HepG2 (cell line): ENCODE measurements at regions not wholly inside any gene's neighbourhood (a gene's known extent, or its start where the extent isn't known, plus 50 kb on each side); places are given as distances from the start of the nearest gene placed in this dataset.

Experiments
- ATAC-seq: fragments of 200-7000 bp; cut with Tn5 transposase; 3 replicates; pipeline ENCODE4 v1.9.1; 2020; ENCODE audit warnings: mild to moderate bottlenecking, moderate library complexity
- BruUV-seq: library from RNA; stranded (reverse); fragments of 400-500 nt; replicated peaks from 2 replicates; lab custom pipeline; 2021; lab: Mats Ljungman, UMichigan
- CTCF ChIA-PET: fragments of 300-600 bp; formaldehyde crosslinking; extraction: SDS; loops from one replicate; lab custom pipeline; 2021; ENCODE audit warnings: low total read pairs, inconsistent platforms, low intra/inter-chr PET ratio; lab: Yijun Ruan, JAX
- POLR2A ChIA-PET: fragments of 350-600 bp; sonication (Branson Sonifier 250); formaldehyde crosslinking; loops from one replicate; lab custom pipeline; 2020; ENCODE audit warnings: antibody characterized with exemption, inconsistent platforms; lab: Yijun Ruan, JAX
- DNase-seq: peaks from one replicate; pipeline ENCODE4 v3.0.0-alpha.2; 2015; ENCODE audit warnings: low spot score
- FAIRE-seq: peaks from 3 replicates; lab custom pipeline; 2011; peaks lifted over from hg19 to GRCh38; lab: Jason Lieb, UNC
- H2AFZ ChIP-seq: one replicate; pipeline ENCODE4 v1.6.1; 2011; ENCODE audit warnings: low read length, inconsistent platforms
- H3K27ac ChIP-seq: fragments of 300-600 bp; 3 replicates; pipeline ENCODE4 v1.8.0; 2011; ENCODE audit warnings: mixed run types, mild to moderate bottlenecking, mixed read lengths, low read length, inconsistent platforms; ENCODE audit not compliant: insufficient read depth; ENCODE audit errors: extremely low read length
- H3K27me3 ChIP-seq, 2 experiments: fragments of 200-600 bp in 1 of 2; 2 replicates in 1 of 2; 3 replicates in 1 of 2; pipeline versions ENCODE4 v1.6.0 to v1.8.0; 2011; ENCODE audit warnings: low read length in 2 of 2, mild to moderate bottlenecking in 2 of 2, moderate library complexity in 2 of 2, inconsistent platforms in 1 of 2; ENCODE audit not compliant: insufficient read depth in 2 of 2, control insufficient read depth in 1 of 2
- H3K36me3 ChIP-seq, 2 experiments: fragments of 200-600 bp in 1 of 2; replicated peaks in 1 of 2; 2 replicates in 1 of 2; 3 replicates in 1 of 2; pipeline versions ENCODE4 v1.5.1 to v1.8.0; 2011; ENCODE audit warnings: low read length in 2 of 2, inconsistent platforms in 1 of 2; ENCODE audit not compliant: insufficient read depth in 2 of 2, control insufficient read depth in 1 of 2
- H3K4me1 ChIP-seq: 2 replicates; pipeline ENCODE4 v1.5.1; 2012; ENCODE audit warnings: low read length, inconsistent platforms; ENCODE audit not compliant: insufficient read depth
- H3K4me2 ChIP-seq: 2 replicates; pipeline ENCODE4 v1.6.0; 2011; ENCODE audit warnings: low read depth, low read length, inconsistent platforms
- H3K4me3 ChIP-seq, 3 experiments: fragments of 200-600 bp in 1 of 3; sonication (generic), shearing (Covaris generic) in 1 of 3; replicated peaks in 1 of 3; 2 replicates each; pipeline ENCODE4 v1.5.1; 2011 to 2016; ENCODE audit warnings: low read length in 3 of 3, inconsistent platforms in 2 of 3, low read depth in 2 of 3, mild to moderate bottlenecking in 2 of 3, control low read depth in 1 of 3, mixed read lengths in 1 of 3; ENCODE audit not compliant: insufficient read depth in 1 of 3
- H3K79me2 ChIP-seq: one replicate; pipeline ENCODE4 v1.6.1; 2011; ENCODE audit warnings: low read length, inconsistent platforms; ENCODE audit not compliant: insufficient read depth
- H3K9ac ChIP-seq: 2 replicates; pipeline ENCODE4 v1.6.0; 2011; ENCODE audit warnings: mild to moderate bottlenecking, low read depth, low read length, inconsistent platforms; ENCODE audit not compliant: insufficient read depth
- H3K9me3 ChIP-seq: 2 replicates; pipeline ENCODE4 v1.5.1; 2012; ENCODE audit warnings: mild to moderate bottlenecking, low read length
- H4K20me1 ChIP-seq: 2 replicates; pipeline ENCODE4 v1.6.0; 2011; ENCODE audit warnings: inconsistent platforms, mild to moderate bottlenecking, low read length, moderate library complexity; ENCODE audit not compliant: insufficient read depth
- ASH2L ChIP-seq: fragments of 300-600, 200-600 bp; sonication (generic); IDR thresholded peaks from 2 replicates; pipeline ENCODE4 v1.7.0; 2017; ENCODE audit warnings: low read depth, mild to moderate bottlenecking, moderate library complexity, mixed read lengths, low read length; ENCODE audit not compliant: insufficient read length
- E2F1 ChIP-seq: sonication (generic); formaldehyde crosslinking; IDR thresholded peaks from 2 replicates; pipeline ENCODE4 v1.5.0; 2020; ENCODE audit warnings: missing genetic modification reagents
- FOXP1 ChIP-seq, 2 experiments: fragments of 450-650 bp in 1 of 2; IDR thresholded peaks; 2 replicates each; pipeline ENCODE4 v1.6.1; 2017 to 2018; ENCODE audit warnings: antibody characterized with exemption in 1 of 2
- HDAC2 ChIP-seq: sonication (generic); formaldehyde crosslinking; IDR thresholded peaks from 2 replicates; pipeline ENCODE4 v1.4.0; 2020; ENCODE audit warnings: missing genetic modification reagents
- LCORL ChIP-seq, 2 experiments: fragments of 450-650 bp in 1 of 2; sonication (generic) in 1 of 2; formaldehyde crosslinking in 1 of 2; IDR thresholded peaks; 2 replicates each; pipeline versions ENCODE4 v1.5.0 to v1.6.1; 2017 to 2020; ENCODE audit warnings: antibody characterized with exemption in 1 of 2, missing genetic modification reagents in 1 of 2
- RBM39 ChIP-seq: fragments of 200-400 bp; formaldehyde crosslinking; IDR thresholded peaks from one replicate; pipeline ENCODE4 v1.6.1; 2018; ENCODE audit warnings: antibody characterized with exemption, mild to moderate bottlenecking, low read depth, low read length; ENCODE audit not compliant: poor library complexity, severe bottlenecking
- RXRB ChIP-seq: IDR thresholded peaks from 2 replicates; pipeline ENCODE4 v1.6.1; 2016; ENCODE audit warnings: borderline replicate concordance, missing genetic modification reagents, missing compliant biosample characterization
- SALL2 ChIP-seq: sonication (generic); formaldehyde crosslinking; IDR thresholded peaks from 2 replicates; pipeline ENCODE4 v1.8.1; 2023; ENCODE audit warnings: mild to moderate bottlenecking, missing genetic modification reagents, inconsistent platforms
- SIN3B ChIP-seq: fragments of 150-350 bp; IDR thresholded peaks from 2 replicates; pipeline ENCODE4 v1.6.1; 2014; ENCODE audit warnings: low read length
- SOX5 ChIP-seq: IDR thresholded peaks from 2 replicates; pipeline ENCODE4 v1.6.1; 2016; ENCODE audit warnings: borderline replicate concordance
- ZMYM4 ChIP-seq: sonication (generic); formaldehyde crosslinking; IDR thresholded peaks from 2 replicates; pipeline ENCODE4 v1.8.1; 2023; ENCODE audit warnings: mild to moderate bottlenecking, missing genetic modification reagents
- ZNF607 ChIP-seq: sonication (generic); formaldehyde crosslinking; IDR thresholded peaks from 2 replicates; pipeline ENCODE4 v1.5.1; 2020; ENCODE audit warnings: missing genetic modification reagents, mild to moderate bottlenecking, borderline replicate concordance
- ZNF784 ChIP-seq: sonication (generic); formaldehyde crosslinking; IDR thresholded peaks from 2 replicates; pipeline ENCODE4 v1.5.1; 2020; ENCODE audit warnings: missing genetic modification reagents, mild to moderate bottlenecking, borderline replicate concordance
- in situ Hi-C: cut with HindIII; loops from 2 replicates; pipeline ENCODE4 v1.10.0; 2017; ENCODE audit warnings: low pct_unique_long_range_greater_than_20kb; ENCODE audit not compliant: extremely low pct_ligation_motif_present
- intact Hi-C: fragments of 100-400 bp; cut with micrococcal nuclease; formaldehyde crosslinking; loops from one replicate; pipeline ENCODE4 v1.10.0; 2022; ENCODE audit not compliant: unreplicated experiment
- TF ChIP-seq, protein P1 (sequence below): sonication (generic); formaldehyde crosslinking; IDR thresholded peaks from 2 replicates; pipeline ENCODE4 v1.4.0; 2020; ENCODE audit warnings: missing genetic modification reagents
- TF ChIP-seq, protein P2 (sequence below): sonication (generic); formaldehyde crosslinking; conservative IDR thresholded peaks from 2 replicates; pipeline ENCODE4 v1.4.0; 2020; ENCODE audit warnings: mild to moderate bottlenecking, missing genetic modification reagents, moderate library complexity

DNA sequence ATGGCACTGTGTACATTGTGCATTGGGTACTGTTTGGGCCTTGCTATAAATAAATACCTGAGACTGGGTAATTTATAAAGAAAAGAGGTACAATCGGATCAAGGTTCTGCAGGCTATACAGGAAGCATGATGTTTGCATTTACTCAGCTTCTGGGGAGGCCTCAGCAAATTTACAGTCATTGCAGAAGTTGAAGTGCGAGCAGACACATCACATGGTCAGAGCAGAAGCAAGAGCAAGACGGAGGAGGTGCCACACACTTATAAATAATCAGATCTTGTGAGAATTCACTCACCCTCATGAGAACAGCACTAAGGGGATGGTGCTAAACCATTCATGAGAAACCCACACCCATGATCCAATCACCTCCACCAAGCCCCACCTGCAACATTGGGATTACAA lies 505.0 kb downstream of the ARAP2 start (continued):
- TF ChIP-seq RBM39: no peak

DNA sequence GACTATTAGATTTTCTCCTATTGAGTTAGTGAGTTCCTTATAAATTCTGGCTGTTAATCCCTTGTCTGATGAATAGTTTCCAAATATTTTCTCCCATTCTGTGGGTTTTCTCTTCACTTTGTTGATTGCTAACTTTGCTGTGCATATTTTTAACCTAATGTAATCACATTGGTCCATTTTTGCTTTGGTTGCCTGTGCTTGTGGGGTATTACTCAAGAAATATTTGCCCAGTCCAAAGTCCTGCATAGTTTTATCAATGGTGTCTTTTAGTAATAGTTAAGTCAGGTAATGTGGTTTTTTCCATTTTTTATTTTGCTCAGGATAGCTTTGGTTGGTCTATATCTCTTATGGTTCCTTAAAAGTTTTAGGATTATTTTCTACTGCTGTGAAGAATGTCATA lies 490.3 kb downstream of the ARAP2 start:
- in situ Hi-C loops (no loop called here), intact Hi-C loops (loop anchor here (2.0 kb wide), 1 partner anchor 23 kb away; no protein-coding TSS in a partner anchor)
- TF ChIP-seq E2F1: no peak
- TF ChIP-seq LCORL (IDR thresholded peaks at IDR 0.05): no peak
- 0 out of 2 replicates have a peak, but pooled peaks have one; percentile 19 for TF ChIP-seq LCORL (CRISPR knock-in tag; IDR thresholded peaks at IDR 0.05)
- TF ChIP-seq SALL2 (CRISPR knock-in tag): no peak
- 0 out of 2 replicates have a peak, but pooled peaks have one; percentile 14 for TF ChIP-seq RXRB (CRISPR knock-in tag)
- TF ChIP-seq ZMYM4 (CRISPR knock-in tag): peak; percentile 67; the same call in 1 of the 2 replicates
- TF ChIP-seq ZNF607 (CRISPR knock-in tag): no peak
- TF ChIP-seq, protein P1, sequence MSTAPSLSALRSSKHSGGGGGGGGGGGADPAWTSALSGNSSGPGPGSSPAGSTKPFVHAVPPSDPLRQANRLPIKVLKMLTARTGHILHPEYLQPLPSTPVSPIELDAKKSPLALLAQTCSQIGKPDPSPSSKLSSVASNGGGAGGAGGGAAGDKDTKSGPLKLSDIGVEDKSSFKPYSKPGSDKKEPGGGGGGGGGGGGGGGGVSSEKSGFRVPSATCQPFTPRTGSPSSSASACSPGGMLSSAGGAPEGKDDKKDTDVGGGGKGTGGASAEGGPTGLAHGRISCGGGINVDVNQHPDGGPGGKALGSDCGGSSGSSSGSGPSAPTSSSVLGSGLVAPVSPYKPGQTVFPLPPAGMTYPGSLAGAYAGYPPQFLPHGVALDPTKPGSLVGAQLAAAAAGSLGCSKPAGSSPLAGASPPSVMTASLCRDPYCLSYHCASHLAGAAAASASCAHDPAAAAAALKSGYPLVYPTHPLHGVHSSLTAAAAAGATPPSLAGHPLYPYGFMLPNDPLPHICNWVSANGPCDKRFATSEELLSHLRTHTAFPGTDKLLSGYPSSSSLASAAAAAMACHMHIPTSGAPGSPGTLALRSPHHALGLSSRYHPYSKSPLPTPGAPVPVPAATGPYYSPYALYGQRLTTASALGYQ (CRISPR knock-in tag): 0 out of 2 replicates have a peak, but pooled peaks have one; percentile 48
- 0 out of 2 replicates have a peak, but pooled peaks have one; percentile 16 for TF ChIP-seq HDAC2 (CRISPR knock-in tag)
- TF ChIP-seq ZNF784 (CRISPR knock-in tag): no peak
- TF ChIP-seq FOXP1 (IDR thresholded peaks at IDR 0.05): no peak
- TF ChIP-seq FOXP1 (CRISPR knock-in tag; IDR thresholded peaks at IDR 0.05): 0 out of 2 replicates have a peak, but pooled peaks have one; percentile 16
- TF ChIP-seq, protein P2, sequence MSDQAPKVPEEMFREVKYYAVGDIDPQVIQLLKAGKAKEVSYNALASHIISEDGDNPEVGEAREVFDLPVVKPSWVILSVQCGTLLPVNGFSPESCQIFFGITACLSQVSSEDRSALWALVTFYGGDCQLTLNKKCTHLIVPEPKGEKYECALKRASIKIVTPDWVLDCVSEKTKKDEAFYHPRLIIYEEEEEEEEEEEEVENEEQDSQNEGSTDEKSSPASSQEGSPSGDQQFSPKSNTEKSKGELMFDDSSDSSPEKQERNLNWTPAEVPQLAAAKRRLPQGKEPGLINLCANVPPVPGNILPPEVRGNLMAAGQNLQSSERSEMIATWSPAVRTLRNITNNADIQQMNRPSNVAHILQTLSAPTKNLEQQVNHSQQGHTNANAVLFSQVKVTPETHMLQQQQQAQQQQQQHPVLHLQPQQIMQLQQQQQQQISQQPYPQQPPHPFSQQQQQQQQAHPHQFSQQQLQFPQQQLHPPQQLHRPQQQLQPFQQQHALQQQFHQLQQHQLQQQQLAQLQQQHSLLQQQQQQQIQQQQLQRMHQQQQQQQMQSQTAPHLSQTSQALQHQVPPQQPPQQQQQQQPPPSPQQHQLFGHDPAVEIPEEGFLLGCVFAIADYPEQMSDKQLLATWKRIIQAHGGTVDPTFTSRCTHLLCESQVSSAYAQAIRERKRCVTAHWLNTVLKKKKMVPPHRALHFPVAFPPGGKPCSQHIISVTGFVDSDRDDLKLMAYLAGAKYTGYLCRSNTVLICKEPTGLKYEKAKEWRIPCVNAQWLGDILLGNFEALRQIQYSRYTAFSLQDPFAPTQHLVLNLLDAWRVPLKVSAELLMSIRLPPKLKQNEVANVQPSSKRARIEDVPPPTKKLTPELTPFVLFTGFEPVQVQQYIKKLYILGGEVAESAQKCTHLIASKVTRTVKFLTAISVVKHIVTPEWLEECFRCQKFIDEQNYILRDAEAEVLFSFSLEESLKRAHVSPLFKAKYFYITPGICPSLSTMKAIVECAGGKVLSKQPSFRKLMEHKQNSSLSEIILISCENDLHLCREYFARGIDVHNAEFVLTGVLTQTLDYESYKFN (CRISPR knock-in tag): peak; percentile 67
- no peak; the same call in 1 of the 2 replicates for TF ChIP-seq SOX5 (CRISPR knock-in tag)
- no peak for TF ChIP-seq ASH2L
- TF ChIP-seq SIN3B: no peak

More for the DNA sequence above, 490.3 kb downstream of the ARAP2 start:
- Histone ChIP-seq H3K79me2 (no peaks in the 10 kb centered on the region), H3K27ac (no peak overlapping the region), H4K20me1 (no peaks in the 10 kb centered on the region), H3K9ac (no peak overlapping the region), H3K4me3 (no peak overlapping the region), H3K9me3 (peaks cover 9% of the 10 kb centered on the region; the same call in 1 of the 2 replicates), H3K4me1 (peaks cover 34% of the 10 kb centered on the region), H3K36me3 (no peaks in the 10 kb centered on the region), H3K4me2 (peak overlapping the region; percentile 36; the same call in 1 of the 2 replicates), H2AFZ (no peak overlapping the region), H3K27me3 (no peaks in the 10 kb centered on the region)
- DNase-seq: peak; percentile 88
- FAIRE-seq: peak; percentile 52
- no TSS peak for BruUV-seq
- peak; percentile 90 for ATAC-seq
- ChIA-PET CTCF (no interaction called here), POLR2A (no interaction called here)
